Neural progenitor cell (in vitro differentiated cells): ENCODE measurements at regions not wholly inside any gene's neighbourhood (a gene's known extent, or its start where the extent isn't known, plus 50 kb on each side); places are given as distances from the start of the nearest gene placed in this dataset.

Experiments used
- EZH2 ChIP-seq: fragments of 200-600 bp; sonication (generic); IDR thresholded peaks from 2 replicates; pipeline ENCODE4 v1.6.1; 2017; ENCODE audit warnings: antibody characterized with exemption, mild to moderate bottlenecking, moderate library complexity
- EZH2phosphoT487 ChIP-seq: fragments of 200-600 bp; sonication (generic); IDR thresholded peaks from 2 replicates; pipeline ENCODE4 v1.6.1; 2017; ENCODE audit warnings: antibody characterized with exemption
- TF ChIP-seq, protein P1 (sequence below): fragments of 200-600 bp; sonication (generic); IDR thresholded peaks from 2 replicates; pipeline ENCODE4 v1.5.1; 2017; ENCODE audit warnings: antibody characterized with exemption, mild to moderate bottlenecking

DNA sequence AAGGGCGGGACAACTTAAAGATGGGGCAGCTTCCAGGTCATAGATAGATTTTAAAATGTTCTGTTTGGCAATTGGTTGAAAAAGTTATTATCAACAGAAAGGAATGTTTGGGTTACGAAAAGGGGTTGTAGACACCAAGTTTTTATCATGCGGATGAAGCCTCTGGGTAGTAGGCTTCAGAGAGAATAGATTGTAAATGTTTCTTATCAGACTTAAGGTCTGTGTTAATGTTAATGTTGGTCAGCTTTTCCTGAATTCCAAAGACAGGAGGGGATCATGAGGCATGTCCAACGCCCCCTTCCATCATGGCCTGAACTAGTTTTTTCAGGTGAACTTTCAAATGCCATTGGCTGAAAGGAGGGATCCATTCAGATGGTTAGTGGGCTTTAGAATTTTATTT lies 84.2 kb upstream of the KIF5B start:
- TF ChIP-seq, protein P1, sequence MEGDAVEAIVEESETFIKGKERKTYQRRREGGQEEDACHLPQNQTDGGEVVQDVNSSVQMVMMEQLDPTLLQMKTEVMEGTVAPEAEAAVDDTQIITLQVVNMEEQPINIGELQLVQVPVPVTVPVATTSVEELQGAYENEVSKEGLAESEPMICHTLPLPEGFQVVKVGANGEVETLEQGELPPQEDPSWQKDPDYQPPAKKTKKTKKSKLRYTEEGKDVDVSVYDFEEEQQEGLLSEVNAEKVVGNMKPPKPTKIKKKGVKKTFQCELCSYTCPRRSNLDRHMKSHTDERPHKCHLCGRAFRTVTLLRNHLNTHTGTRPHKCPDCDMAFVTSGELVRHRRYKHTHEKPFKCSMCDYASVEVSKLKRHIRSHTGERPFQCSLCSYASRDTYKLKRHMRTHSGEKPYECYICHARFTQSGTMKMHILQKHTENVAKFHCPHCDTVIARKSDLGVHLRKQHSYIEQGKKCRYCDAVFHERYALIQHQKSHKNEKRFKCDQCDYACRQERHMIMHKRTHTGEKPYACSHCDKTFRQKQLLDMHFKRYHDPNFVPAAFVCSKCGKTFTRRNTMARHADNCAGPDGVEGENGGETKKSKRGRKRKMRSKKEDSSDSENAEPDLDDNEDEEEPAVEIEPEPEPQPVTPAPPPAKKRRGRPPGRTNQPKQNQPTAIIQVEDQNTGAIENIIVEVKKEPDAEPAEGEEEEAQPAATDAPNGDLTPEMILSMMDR, result no peak
- TF ChIP-seq EZH2, result no peak
- no peak for TF ChIP-seq EZH2phosphoT487
